A172 (cell line): ENCODE measurements at regions not wholly inside any gene's neighbourhood (a gene's known extent, or its start where the extent isn't known, plus 50 kb on each side); places are given as distances from the start of the nearest gene placed in this dataset.
A peak's percentile ranks its signal among the peaks of the same experiment; 100 is the strongest.
"Not testable (repeated sequence)": the region's sequence is repeated elsewhere in the genome, so short reads cannot be mapped to it uniquely, and the experiment has no call there.

Source experiments
- DNase-seq: peaks from one replicate; pipeline ENCODE4 v3.0.0-alpha.2; 2015; ENCODE audit warnings: low spot score

DNA sequence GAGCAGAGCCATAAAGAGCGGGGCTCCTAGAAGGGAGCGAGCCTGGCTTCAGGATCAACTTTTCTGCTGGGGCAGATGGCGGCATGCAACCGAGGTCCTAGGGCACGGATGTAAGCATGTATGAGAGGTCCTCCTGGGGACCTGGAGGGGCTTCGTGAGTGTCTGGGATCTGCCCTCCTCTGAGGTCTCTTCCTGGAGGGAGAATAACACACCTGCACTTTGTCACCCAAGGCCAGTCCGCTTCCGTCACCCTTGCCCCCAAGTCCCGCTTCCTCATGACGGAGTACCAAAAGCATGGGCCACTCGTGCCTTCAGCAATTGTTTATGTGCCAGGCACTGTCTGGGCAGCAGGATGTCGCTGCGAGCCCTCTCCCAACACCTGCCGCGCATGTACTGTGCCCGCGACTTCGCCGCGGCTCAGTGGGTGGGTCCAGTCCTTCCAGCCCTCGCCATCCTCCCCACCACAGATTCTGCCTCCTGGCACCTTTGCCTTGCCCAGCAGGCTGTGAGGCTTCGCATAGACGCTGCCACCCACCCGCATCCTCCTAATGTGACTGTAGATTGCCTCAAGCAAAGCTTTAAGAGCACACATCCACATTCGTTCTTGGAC is 60.0 kb upstream of the TMPRSS2 start:
- no peak for DNase-seq

DNA sequence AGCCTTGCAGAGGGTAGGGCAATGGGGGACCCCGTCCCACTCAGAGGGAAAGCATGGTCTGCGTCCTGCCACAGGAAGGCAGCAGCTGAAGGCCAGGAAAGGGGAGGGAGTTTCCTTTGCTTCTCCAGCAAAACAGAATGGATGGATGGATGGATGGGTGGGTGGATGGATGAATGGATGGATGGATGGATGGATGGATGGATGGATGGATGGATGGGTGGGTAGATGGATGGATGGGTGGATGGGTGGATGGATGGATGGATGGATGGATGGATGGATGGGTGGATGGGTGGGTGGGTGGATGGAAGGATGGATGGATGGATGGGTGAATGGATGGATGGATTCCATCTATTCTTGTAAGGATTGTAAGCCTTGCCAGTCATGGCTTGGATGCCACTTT is 59.3 kb upstream of the TMPRSS2 start:
- DNase-seq = not testable (repeated sequence)

DNA sequence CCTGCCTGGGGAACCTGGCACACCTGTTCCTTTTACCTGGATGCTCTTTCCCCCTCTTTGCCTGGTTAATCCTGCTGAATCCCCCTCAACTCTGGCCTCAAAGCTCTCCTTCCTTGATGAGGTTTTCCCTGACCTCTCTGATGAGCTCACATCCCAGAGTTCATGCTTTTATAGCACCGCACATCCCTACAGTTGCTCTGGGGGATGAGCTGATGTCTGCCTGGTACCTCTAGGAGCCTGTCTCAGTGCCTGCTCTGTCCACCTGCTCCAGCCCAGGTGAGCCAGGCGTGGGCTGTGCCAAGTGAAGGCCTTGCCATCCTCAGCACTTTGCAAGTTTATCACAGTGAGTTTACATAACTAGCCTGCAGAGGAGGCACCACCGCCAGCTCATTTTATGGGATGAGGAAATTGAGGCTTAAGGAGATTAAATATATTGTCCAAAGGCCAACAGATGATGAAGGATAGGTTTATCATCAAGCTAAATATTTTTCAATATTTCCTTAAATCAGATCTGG is 58.6 kb upstream of the TMPRSS2 start:
- DNase-seq = no peak

DNA sequence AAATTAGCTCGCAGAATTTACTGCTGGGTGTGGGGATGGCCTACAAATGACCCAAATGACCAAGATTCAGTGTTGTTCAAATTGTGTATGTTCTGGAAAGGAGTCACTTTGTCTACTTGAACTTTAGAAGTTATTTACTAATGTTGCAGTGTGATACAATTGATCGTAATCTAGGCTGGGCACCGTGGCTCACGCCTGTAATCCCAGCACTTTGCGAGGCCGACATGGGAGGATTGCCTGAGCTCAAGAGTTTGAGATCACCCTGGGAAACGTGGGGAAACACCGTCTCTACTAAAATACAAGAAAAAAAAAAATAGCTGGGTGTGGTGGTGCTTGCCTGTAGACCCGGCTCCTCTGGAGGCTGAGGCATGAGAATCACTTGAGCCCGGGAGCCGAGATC is 57.6 kb upstream of the TMPRSS2 start:
- no peak for DNase-seq

DNA sequence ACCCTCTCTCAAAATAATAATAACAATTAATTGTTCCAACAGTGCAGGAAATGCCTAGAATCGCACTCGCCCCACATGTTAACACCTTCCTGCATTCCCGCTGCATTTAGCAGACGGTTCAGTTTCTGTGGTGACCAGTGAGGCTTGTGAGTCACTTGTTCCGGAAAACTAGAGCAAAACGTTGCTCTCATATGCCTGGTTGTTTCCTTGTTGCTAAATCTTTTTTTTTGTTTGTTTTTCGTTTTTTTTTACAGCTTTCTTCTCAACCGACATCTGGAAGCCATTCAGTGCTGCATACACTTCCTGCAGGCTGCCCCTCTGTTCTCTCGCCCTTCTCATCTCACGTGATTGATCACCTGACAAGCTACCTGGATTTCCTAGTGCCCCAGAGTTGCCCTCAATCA is 56.9 kb upstream of the TMPRSS2 start:
- peak; percentile 71 for DNase-seq

DNA sequence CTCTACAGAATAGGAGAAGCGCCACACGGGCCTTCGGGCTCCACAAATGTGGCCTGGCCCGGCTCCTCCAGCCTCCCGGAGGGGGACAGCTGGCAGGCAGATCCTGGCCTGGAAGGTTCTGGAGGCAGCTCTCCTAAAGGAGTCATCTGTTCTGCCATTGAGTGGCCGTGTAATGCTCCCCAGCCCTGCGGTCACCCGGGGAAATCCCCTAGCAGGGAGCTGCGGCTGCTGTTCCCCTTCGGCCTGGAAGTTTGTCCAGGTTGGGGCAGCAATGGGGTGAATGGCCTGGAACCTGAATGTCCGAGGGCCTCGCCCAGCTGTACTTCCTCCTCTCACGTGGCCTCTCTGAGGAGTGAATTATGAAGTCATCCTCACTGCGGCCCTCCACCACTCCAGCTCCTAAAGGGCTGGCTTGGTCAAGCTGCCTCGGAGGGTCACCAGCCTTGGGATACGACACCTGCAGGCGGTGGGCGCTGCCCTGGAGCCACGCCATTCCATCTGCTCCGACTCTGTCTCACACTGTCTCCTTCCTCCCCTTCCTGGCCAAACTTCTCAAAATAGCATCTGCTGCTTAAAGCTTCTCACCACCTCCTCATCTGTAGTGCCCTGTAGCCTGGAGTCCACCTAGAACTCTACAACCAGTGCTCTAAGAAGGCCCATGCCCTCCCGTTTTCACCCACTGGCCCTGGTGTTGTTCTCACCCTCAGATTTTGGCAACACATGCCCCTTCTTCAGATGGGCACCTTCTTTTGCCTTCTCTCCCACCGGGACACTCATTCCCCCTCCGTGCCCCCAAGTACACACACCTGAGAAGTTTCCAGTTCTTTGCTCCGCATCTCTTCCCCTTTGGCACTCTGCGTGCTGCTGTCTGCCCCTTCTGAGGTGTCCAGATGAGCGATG is 54.4 kb upstream of the TMPRSS2 start:
- peak; percentile 88 for DNase-seq

DNA sequence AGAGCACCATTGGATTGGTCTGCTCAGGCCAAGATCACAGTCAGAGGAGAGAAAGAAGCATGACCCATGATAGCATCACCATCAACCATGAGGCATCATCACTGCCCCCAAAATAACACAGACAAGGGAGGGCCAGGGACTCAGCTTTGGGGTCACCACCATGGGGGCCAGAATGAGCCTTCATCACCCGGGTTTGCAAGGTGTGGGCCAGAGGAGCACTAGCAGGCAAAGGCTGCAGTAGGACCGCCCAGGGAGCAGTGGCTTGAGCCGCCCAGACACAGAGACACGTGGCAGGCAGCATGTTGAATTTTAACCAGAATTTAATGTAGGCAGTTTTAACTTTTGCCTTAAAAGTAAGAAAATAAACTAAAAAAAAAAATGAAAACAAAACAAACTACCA is 53.7 kb upstream of the TMPRSS2 start:
- no peak for DNase-seq

DNA sequence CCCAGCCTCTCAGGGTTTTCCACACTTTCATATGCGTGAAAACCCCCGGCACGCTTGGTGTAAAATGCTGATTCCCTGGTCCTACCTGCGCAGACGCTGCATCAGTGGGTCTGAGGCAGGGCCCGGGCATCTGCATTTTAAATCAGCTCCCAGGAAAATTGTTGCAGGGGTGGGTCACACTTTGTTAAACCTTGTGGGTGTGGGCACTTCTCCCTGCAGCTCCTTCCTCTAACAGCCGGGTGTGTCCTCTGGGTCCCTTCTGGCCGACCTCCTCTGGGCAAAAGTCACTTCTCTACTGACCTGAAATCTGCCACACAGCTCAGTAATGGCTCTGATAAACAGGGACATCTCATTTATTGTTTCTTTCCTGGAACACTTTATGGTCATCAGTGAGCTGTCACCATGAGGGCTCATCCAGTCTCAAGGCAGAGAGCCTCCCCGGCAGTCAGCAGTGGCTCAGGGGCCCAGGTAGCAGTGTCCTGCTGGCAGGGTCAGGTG is 52.8 kb upstream of the TMPRSS2 start:
- no peak for DNase-seq

DNA sequence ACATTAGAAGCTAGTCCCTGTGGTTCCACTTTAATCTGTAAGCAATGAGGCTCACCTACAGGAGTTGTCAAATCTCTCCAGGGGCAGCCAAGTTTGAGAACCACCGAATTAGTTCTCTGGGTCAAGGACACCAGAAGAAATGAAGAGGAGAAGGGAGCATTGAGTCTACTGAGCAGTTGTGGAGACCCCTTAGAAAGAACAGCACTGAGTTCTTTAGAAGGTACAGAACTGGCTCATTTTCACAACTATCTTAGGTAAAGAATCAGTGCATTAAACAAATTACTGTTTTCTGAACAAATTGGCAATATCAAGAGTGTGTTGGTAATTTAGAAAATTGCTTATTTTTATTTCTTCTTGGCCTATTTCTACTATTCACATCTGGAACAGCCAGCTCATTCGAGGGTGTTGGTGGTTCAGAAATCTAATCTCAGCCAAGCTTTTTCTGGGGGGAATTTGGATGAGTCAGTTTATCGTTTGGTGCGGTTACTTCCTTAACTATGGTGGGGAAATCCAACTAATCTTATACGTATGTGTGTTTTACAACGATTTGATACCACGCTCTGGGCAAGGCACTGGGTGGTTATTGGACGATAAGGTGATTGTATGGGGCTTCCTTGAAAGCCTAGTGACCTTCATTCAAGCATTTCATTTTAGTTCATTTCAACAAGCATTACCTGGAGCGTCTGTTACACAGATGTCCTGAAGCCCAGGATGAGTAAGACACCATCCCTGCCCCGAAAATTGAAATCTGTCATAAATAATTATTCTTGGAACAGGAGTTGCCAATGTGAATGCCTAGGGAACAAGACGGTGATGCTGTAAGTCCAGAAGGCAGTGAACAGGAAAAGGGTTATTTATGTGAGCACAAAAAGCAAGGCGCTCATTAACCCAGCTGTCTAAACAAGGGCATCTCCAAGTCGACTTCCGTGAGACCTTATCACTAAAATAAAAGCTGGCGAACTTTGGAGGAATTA is 52.0 kb upstream of the TMPRSS2 start:
- peak; percentile 94 for DNase-seq

DNA sequence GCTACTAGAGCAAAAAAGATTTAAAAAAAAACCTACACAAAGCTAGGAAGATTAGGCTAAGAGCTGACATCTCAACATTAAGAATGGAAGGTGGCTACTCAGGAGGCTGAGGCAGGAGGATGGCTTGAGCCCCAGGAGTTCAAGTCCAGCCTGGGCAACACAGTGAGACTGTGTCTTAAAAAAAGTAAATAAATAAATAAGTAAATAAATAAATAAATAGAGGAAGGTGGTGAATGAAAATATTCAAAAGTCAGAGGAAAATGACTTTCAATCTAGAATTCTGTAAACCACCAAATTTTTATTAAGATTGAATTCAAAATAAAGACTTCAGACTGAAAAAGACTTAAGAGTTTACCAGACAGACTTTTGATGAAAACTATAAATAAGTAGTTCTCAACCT is 50.9 kb upstream of the TMPRSS2 start:
- DNase-seq = no peak

DNA sequence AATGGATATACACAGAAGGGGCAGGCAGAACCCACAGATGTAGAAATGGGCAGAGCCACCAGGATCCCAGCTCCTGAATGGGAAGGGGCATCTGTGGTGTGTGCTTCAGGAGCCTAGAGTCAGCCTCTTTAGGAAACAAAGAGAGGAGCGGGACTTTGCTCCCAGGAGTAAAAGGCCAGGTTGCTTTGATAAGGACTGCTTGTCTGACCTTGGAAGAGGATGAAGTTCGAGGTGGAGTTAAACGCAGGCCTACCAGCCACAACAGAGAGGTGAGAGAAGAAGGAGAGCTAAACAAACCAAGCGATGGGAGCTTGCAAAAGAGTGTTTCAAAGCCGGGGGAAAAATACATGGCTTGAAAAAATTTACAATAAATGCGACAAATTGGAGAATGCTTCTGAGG is 49.9 kb upstream of the TMPRSS2 start:
- no peak for DNase-seq
